WERI-Rb-1 (cell line): ENCODE measurements at regions not wholly inside any gene's neighbourhood (a gene's known extent, or its start where the extent isn't known, plus 50 kb on each side); places are given as distances from the start of the nearest gene placed in this dataset.

Experiments
- DNase-seq: peaks from one replicate; pipeline ENCODE4 v3.0.0-alpha.2; 2020
- H3K27ac ChIP-seq: fragments of 250-450 bp; sonication (Bioruptor Pico); 2 replicates; pipeline ENCODE4 v1.5.1; 2020; ENCODE audit warnings: mild to moderate bottlenecking, moderate library complexity
- H3K27me3 ChIP-seq: fragments of 250-450 bp; sonication (Bioruptor Pico); 2 replicates; pipeline ENCODE4 v1.5.1; 2021; ENCODE audit warnings: mild to moderate bottlenecking, low read depth, moderate library complexity; ENCODE audit not compliant: insufficient read depth, severe bottlenecking
- H3K36me3 ChIP-seq: fragments of 250-450 bp; sonication (Bioruptor Pico); 2 replicates; pipeline ENCODE4 v1.5.1; 2020; ENCODE audit warnings: mild to moderate bottlenecking, moderate library complexity
- H3K4me3 ChIP-seq: 2 replicates; pipeline ENCODE4 v1.5.1; 2011; ENCODE audit warnings: low read depth, mild to moderate bottlenecking, control low read depth, low read length
- H3K9me3 ChIP-seq: fragments of 250-450 bp; sonication (Bioruptor Pico); 2 replicates; pipeline ENCODE4 v1.5.1; 2021; ENCODE audit warnings: mild to moderate bottlenecking, moderate library complexity; ENCODE audit not compliant: severe bottlenecking
- TF ChIP-seq, protein P1 (sequence below): IDR thresholded peaks from 2 replicates; pipeline ENCODE4 v1.5.1; 2011; ENCODE audit warnings: low read depth, mild to moderate bottlenecking, control low read depth, inconsistent platforms, low read length

DNA sequence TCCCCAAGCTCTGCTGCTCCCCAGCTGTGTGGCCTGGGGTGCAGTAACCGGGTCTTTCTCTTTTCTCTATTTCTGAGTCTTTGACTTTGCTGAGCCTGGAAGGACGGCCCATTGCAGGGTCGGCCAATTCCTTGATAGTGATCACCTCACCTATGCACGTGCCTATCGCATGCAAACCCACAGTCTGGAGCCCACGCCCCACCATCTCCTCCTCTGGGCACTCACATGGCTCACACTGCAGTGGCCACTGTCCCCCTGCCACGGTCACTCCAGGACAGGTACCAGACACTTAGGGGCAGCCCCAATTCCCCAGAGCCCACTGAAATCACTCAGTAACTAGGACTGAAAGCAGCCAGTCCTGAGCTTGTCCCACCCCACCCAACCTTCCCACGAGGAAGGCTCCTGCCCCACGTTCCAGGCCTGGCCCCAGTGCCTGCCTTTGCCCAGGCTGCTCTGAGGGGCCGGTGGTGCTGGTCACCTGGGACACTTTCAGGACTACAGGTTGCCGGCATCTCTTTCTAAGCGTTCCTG, 137.6 kb downstream of the TEX29 start:
- Histone ChIP-seq H3K27me3 (peaks cover 96% of the 10 kb centered on the region), H3K4me3 (no peak overlapping the region), H3K9me3 (peaks cover 22% of the 10 kb centered on the region), H3K27ac (no peak overlapping the region), H3K36me3 (no peaks in the 10 kb centered on the region)
- TF ChIP-seq, protein P1, sequence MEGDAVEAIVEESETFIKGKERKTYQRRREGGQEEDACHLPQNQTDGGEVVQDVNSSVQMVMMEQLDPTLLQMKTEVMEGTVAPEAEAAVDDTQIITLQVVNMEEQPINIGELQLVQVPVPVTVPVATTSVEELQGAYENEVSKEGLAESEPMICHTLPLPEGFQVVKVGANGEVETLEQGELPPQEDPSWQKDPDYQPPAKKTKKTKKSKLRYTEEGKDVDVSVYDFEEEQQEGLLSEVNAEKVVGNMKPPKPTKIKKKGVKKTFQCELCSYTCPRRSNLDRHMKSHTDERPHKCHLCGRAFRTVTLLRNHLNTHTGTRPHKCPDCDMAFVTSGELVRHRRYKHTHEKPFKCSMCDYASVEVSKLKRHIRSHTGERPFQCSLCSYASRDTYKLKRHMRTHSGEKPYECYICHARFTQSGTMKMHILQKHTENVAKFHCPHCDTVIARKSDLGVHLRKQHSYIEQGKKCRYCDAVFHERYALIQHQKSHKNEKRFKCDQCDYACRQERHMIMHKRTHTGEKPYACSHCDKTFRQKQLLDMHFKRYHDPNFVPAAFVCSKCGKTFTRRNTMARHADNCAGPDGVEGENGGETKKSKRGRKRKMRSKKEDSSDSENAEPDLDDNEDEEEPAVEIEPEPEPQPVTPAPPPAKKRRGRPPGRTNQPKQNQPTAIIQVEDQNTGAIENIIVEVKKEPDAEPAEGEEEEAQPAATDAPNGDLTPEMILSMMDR, result no peak
- DNase-seq, result no peak

DNA sequence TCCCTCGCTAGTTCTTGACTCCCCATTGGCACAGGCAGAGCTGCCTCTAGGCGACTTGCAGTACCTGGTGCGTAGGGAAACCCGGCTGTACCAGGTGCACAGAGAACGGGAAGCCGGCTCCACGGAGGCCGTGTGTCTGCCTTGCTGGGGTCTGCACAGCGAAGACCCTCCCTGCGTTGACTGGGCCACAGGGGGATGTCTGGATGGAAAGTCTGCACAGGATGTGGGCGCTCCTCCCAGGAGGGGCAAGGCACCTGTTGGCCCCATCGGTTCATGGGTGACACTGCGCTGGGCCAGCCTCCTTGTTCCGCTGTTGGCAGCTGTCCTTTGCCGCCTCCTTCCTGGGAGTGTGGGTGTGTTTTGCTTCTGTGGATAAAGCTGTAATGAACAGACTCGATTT, 138.3 kb downstream of the TEX29 start:
- TF ChIP-seq, protein P1, result no peak
- H3K4me3 ChIP-seq, result no peak overlapping the region
- H3K9me3 ChIP-seq, result peaks cover 18% of the 10 kb centered on the region
- H3K36me3 ChIP-seq, result no peaks in the 10 kb centered on the region
- H3K27ac ChIP-seq, result no peak overlapping the region
- no peak for DNase-seq
- peaks cover 96% of the 10 kb centered on the region for H3K27me3 ChIP-seq

DNA sequence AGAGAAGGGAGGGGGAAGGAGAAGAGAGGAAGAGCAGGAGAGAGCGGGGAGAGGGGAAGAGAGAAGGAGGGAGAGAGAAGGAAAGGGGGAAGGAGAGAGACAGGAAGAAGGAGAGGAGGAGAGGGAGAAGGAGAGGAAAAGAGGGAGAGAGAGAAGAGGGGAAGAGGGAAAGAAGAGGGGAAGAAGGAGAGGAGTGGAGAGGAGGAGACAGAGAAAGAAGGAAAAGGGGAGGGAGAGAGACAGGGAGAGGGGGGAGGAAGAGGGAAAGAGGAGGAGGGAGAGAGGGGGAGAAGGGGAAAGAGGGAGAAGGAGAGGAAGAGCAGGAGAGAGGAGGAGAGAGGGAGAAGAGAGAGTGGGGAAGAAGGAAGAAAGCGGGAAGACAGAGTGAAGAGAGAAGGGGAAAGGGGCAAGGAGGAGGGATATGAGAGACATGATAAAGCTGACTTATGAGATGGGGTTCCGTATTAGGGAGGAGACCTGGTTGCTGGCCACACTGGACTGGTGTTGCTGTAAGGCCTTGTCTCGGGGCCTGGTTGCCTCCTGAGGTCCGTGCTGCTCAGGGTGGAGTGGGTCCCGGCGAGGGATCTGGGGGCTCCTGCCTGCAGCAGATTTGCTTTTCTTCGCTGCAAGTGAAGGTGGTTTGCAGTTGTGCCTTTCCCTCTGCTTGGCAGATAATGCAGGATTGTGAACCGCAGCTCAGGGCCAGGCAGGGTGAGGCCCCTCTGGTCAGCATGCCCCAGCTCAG, 139.5 kb downstream of the TEX29 start:
- no peaks in the 10 kb centered on the region for H3K36me3 ChIP-seq
- no peak overlapping the region for H3K4me3 ChIP-seq
- peaks cover 9% of the 10 kb centered on the region for H3K9me3 ChIP-seq
- H3K27ac ChIP-seq, result no peak overlapping the region
- TF ChIP-seq, protein P1, result no peak
- H3K27me3 ChIP-seq, result peaks cover 96% of the 10 kb centered on the region
- DNase-seq, result no peak

DNA sequence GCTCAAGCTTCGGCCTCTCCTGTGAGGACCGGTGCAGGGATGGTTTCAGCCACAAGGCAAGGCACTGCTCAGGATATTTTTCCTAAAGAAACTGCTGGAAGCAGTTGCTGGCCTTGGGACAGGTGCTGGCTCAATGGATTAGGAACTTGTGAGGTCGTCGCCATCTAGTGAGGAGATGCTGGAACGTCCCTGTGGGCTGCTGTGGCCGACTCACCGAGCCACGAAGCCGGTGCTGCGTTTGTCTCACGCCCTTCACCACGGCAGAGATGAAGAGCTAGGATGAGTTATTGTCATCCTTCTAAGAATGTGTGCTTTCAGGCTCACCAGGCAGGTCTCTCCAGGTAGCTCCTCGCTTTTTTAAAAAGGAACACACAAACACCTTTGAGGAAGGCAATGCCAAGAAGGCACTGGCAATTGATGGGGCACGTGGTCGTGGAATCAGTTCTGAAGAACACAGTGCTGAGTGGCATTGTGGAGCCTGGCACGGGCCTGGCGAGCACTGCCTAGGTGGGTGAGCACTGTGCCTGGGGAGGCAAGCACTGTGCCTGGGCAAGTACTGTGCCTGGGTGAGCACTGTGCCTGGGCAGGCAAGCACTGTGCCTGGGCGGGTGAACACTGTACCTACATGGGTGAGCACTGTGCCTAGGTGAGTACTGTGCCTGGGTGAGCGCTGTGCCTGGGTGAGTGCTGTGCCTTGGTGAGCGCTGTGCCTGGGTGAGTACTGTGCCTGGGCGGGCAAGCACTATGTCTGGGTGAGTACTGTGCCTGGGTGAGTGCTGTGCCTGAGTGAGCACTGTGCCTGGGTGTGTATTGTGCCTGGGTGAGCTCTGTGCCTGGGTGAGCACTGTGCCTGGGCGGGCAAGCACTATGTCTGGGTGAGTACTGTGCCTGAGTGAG, 140.4 kb downstream of the TEX29 start:
- DNase-seq, result peak; percentile 33
- H3K9me3 ChIP-seq, result peaks cover 9% of the 10 kb centered on the region
- no peak overlapping the region for H3K27ac ChIP-seq
- H3K4me3 ChIP-seq, result no peak overlapping the region
- TF ChIP-seq, protein P1, result peak; percentile 69
- H3K36me3 ChIP-seq, result no peaks in the 10 kb centered on the region
- H3K27me3 ChIP-seq, result peaks cover 95% of the 10 kb centered on the region

DNA sequence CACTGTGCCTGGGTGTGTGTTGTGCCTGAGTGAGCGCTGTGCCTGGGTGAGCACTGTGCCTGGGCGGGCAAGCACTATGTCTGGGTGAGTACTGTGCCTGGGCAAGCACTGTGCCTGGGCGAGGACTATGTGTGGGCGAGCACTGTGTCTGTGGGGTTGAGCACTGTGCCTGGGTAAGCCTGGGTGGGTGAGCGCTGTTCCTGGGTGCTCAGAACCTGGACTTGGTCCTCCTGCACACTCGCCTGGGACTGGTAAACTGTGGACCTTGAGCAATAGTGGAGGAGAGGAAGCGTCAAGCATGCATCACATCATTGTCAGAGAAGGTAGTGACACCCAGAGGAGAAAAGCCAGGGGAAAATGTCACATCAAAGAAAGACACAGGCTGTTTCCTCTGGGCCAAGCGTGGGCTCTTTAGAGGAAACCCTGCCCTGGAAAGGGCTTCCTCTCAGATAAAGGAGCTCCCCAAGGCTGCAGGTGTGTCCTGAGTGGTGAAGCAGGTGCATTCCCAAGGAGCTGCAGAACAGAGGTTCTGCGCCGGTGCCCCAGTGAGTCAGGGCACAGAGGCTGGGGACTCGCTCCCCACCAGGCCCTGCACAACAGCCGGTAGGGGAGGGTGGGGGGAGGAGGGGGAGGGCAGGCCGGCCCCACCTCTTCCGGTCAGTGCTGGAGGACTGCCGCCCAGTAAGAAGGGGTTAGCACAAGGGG, 141.2 kb downstream of the TEX29 start:
- no peak for DNase-seq
- peaks cover 95% of the 10 kb centered on the region for H3K27me3 ChIP-seq
- H3K27ac ChIP-seq, result no peak overlapping the region
- H3K4me3 ChIP-seq, result no peak overlapping the region
- H3K9me3 ChIP-seq, result peaks cover 4% of the 10 kb centered on the region
- TF ChIP-seq, protein P1, result no peak
- H3K36me3 ChIP-seq, result no peaks in the 10 kb centered on the region
